GM19395 (cell line): ENCODE measurements at regions not wholly inside any gene's neighbourhood (a gene's known extent, or its start where the extent isn't known, plus 50 kb on each side); places are given as distances from the start of the nearest gene placed in this dataset.

Experiments used
- ATAC-seq: cut with Tn5 transposase; IDR thresholded peaks from one replicate; pipeline ENCODE4 v1.9.1; 2021; ENCODE audit warnings: mild to moderate bottlenecking, moderate library complexity; ENCODE audit not compliant: unreplicated experiment

DNA sequence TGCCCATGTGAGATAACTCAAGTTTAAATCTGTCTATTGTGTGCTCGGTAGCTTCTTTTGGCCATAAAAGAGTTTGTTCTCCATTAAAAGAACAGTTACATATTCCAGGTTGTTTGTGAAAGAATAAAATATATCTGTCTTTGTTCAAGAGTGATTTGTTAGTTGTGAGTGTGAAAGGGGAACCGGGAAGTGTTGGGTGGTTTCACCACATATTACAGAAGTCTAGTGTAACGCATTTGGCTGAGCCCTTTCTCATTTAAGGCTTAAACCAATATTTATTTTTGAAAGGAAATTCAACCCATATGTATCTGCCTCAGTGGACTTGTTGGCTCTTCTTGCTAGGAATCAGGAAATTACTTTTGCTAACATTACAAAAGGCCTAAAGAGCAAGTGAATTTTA lies 54.1 kb upstream of the DMRTA1 start:
- ATAC-seq = no peak

DNA sequence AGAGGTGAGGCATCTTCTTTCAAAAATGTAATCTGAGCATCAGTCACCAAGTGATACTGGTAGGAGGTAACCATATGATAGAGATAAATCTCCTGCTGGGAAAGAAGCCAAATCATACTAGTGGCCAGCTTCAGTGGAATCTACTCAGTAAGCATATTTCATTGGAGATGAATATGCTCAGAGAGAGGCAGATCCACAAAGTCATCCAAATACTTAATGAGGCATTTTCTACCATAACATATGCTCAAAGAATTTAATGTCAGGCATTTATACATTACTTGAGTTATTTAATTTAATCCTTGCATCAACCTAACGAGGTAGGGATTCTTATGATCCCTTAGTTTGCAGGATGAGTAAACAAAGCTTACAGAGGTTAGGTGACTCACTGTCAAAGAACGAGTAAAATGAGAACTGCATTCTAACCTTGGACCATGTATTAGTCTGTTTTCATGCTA lies 50.9 kb upstream of the DMRTA1 start:
- no peak for ATAC-seq
